IMR-90 (cell line): ENCODE measurements at regions not wholly inside any gene's neighbourhood (a gene's known extent, or its start where the extent isn't known, plus 50 kb on each side); places are given as distances from the start of the nearest gene placed in this dataset.

ENCODE experiments used
- ATAC-seq: fragments of 200-7000 bp; cut with Tn5 transposase; 2 replicates; pipeline ENCODE4 v1.9.1; 2020; ENCODE audit warnings: low read depth, mild to moderate bottlenecking, moderate library complexity
- BruUV-seq: library from RNA; stranded (reverse); fragments of 400-500 nt; replicated peaks from 2 replicates; lab custom pipeline; 2021; lab: Mats Ljungman, UMichigan
- CTCF ChIA-PET: fragments of 300-600 bp; formaldehyde crosslinking; extraction: SDS; loops from one replicate; lab custom pipeline; 2021; ENCODE audit warnings: antibody characterized with exemption; lab: Yijun Ruan, JAX
- POLR2A ChIA-PET: fragments of 300-600 bp; sonication (Branson Sonifier 250); formaldehyde crosslinking; loops from one replicate; lab custom pipeline; 2022; ENCODE audit warnings: antibody characterized with exemption; ENCODE audit not compliant: unreplicated experiment; lab: Charles Lee
- DNase-seq: peaks from one replicate; pipeline ENCODE4 v3.0.0; 2013
- H2AFZ ChIP-seq: replicated peaks from 2 replicates; pipeline ENCODE3; 2013; ENCODE audit warnings: low read length, mild to moderate bottlenecking; ENCODE audit not compliant: poor library complexity
- H2AK5ac ChIP-seq: 2 replicates; pipeline ENCODE4 v1.6.1; 2013; ENCODE audit warnings: low read depth, low read length, inconsistent platforms
- H2AK9ac ChIP-seq: replicated peaks from 2 replicates; pipeline ENCODE3; 2013; ENCODE audit warnings: mild to moderate bottlenecking, low read depth, low read length, moderate library complexity; ENCODE audit not compliant: poor library complexity
- H2BK120ac ChIP-seq: 2 replicates; pipeline ENCODE4 v1.6.1; 2013; ENCODE audit warnings: low read depth, low read length, inconsistent platforms
- H2BK15ac ChIP-seq: 3 replicates; pipeline ENCODE4 v1.6.1; 2013; ENCODE audit warnings: low read depth, low read length, inconsistent platforms
- H2BK20ac ChIP-seq: 2 replicates; pipeline ENCODE4 v1.6.1; 2013; ENCODE audit warnings: low read depth, mild to moderate bottlenecking, inconsistent platforms, low read length, moderate library complexity
- H2BK5ac ChIP-seq: 2 replicates; pipeline ENCODE4 v1.6.1; 2013; ENCODE audit warnings: mild to moderate bottlenecking, low read depth, low read length, inconsistent platforms; ENCODE audit not compliant: poor library complexity, severe bottlenecking
- H3K14ac ChIP-seq: replicated peaks from 2 replicates; pipeline ENCODE4 v1.6.1; 2013; ENCODE audit warnings: low read depth, low read length, inconsistent platforms
- H3K18ac ChIP-seq: 2 replicates; pipeline ENCODE4 v1.6.1; 2013; ENCODE audit warnings: low read depth, low read length, control low read depth
- H3K23ac ChIP-seq: 2 replicates; pipeline ENCODE4 v1.6.1; 2013; ENCODE audit warnings: low read depth, low read length, inconsistent platforms
- H3K27ac ChIP-seq: 2 replicates; pipeline ENCODE4 v1.5.1; 2013; ENCODE audit warnings: mild to moderate bottlenecking, control low read depth, low read length; ENCODE audit not compliant: insufficient read depth
- H3K27me3 ChIP-seq: 2 replicates; pipeline ENCODE4 v1.6.1; 2013; ENCODE audit warnings: low read length; ENCODE audit not compliant: control insufficient read depth, insufficient read depth
- H3K36me3 ChIP-seq: 2 replicates; pipeline ENCODE4 v1.6.1; 2013; ENCODE audit warnings: low read length, mixed read lengths; ENCODE audit not compliant: control insufficient read depth, insufficient read depth
- H3K4ac ChIP-seq: 2 replicates; pipeline ENCODE4 v1.6.1; 2013; ENCODE audit warnings: low read depth, low read length, inconsistent platforms
- H3K4me1 ChIP-seq: 2 replicates; pipeline ENCODE4 v1.6.1; 2013; ENCODE audit warnings: low read length, mixed read lengths; ENCODE audit not compliant: control insufficient read depth, insufficient read depth
- H3K4me2 ChIP-seq: 2 replicates; pipeline ENCODE4 v1.6.1; 2013; ENCODE audit warnings: low read depth, mild to moderate bottlenecking, control low read depth, low read length, moderate library complexity
- H3K4me3 ChIP-seq: 2 replicates; pipeline ENCODE4 v1.5.1; 2013; ENCODE audit warnings: low read depth, mild to moderate bottlenecking, control low read depth, low read length, moderate library complexity; ENCODE audit not compliant: insufficient read depth
- H3K56ac ChIP-seq: 2 replicates; pipeline ENCODE4 v1.6.1; 2013; ENCODE audit warnings: low read length, inconsistent platforms; ENCODE audit not compliant: insufficient read depth; ENCODE audit errors: extremely low read depth
- H3K79me1 ChIP-seq, 2 experiments: 2 replicates each; pipeline ENCODE4 v1.6.1; 2013; ENCODE audit warnings: low read length in 2 of 2, inconsistent platforms in 1 of 2, low read depth in 1 of 2
- H3K9ac ChIP-seq: 2 replicates; pipeline ENCODE4 v1.6.1; 2013; ENCODE audit warnings: low read depth, low read length, control low read depth
- H3K9me1 ChIP-seq: 2 replicates; pipeline ENCODE4 v1.6.1; 2013; ENCODE audit warnings: low read length, inconsistent platforms; ENCODE audit not compliant: insufficient read depth
- H3K9me3 ChIP-seq: 2 replicates; pipeline ENCODE4 v1.6.1; 2013; ENCODE audit warnings: low read length; ENCODE audit not compliant: control insufficient read depth, insufficient read depth
- H4K20me1 ChIP-seq: 2 replicates; pipeline ENCODE4 v1.6.1; 2013; ENCODE audit warnings: low read length, inconsistent platforms; ENCODE audit not compliant: insufficient read depth
- H4K5ac ChIP-seq: 2 replicates; pipeline ENCODE4 v1.6.1; 2013; ENCODE audit warnings: mild to moderate bottlenecking, low read depth, low read length, control low read depth
- H4K8ac ChIP-seq, 2 experiments: 2 replicates each; pipeline ENCODE4 v1.6.1; 2013; ENCODE audit warnings: low read depth in 2 of 2, low read length in 2 of 2, control low read depth in 1 of 2, inconsistent platforms in 1 of 2
- H4K91ac ChIP-seq: 2 replicates; pipeline ENCODE4 v1.6.1; 2013; ENCODE audit warnings: low read depth, low read length, inconsistent platforms; ENCODE audit not compliant: insufficient read depth
- CEBPB ChIP-seq: IDR thresholded peaks from 2 replicates; pipeline ENCODE4 v1.6.1; 2012; ENCODE audit warnings: low read depth, low read length, improper control_type of control experiment
- FOS ChIP-seq: fragments of 150-350 bp; IDR thresholded peaks from 2 replicates; pipeline ENCODE4 v1.6.1; 2016; ENCODE audit warnings: low read depth, low read length
- MAZ ChIP-seq: IDR thresholded peaks from 2 replicates; pipeline ENCODE4 v1.6.1; 2012; ENCODE audit warnings: low read depth, mild to moderate bottlenecking, low read length, improper control_type of control experiment, moderate library complexity, borderline replicate concordance
- MXI1 ChIP-seq: IDR thresholded peaks from 2 replicates; pipeline ENCODE4 v1.6.1; 2012; ENCODE audit warnings: low read depth, mild to moderate bottlenecking, low read length, moderate library complexity, borderline replicate concordance
- POLR2A ChIP-seq: IDR thresholded peaks from 2 replicates; pipeline ENCODE4 v1.6.1; 2012; ENCODE audit warnings: mild to moderate bottlenecking, low read depth, low read length
- RCOR1 ChIP-seq: IDR thresholded peaks from 2 replicates; pipeline ENCODE4 v1.6.1; 2012; ENCODE audit warnings: mild to moderate bottlenecking, low read length, improper control_type of control experiment; ENCODE audit not compliant: insufficient replicate concordance
- SMC3 ChIP-seq: fragments of 150-350 bp; IDR thresholded peaks from 2 replicates; pipeline ENCODE4 v1.6.1; 2016; ENCODE audit warnings: low read depth, mild to moderate bottlenecking, antibody characterized with exemption, low read length, moderate library complexity
- WGBS, 2 experiments: methylation state at CpG; one replicate each; pipeline versions ENCODE4 v1.1.5 to v1.1.7; 2013; ENCODE audit warnings: missing lambda C conversion rate in 2 of 2; ENCODE audit not compliant: insufficient read length in 1 of 2; ENCODE audit errors: extremely low coverage in 2 of 2; 5-methylcytosine and 5-hydroxymethylcytosine counted together
- dilution Hi-C: fragments of 300-500 bp; cut with HindIII; formaldehyde crosslinking; loops from one replicate; pipeline ENCODE4 v1.14.3; 2018; ENCODE audit warnings: low sequenced_read_pairs; ENCODE audit not compliant: unreplicated experiment
- in situ Hi-C: fragments of 300-500 bp; cut with MboI; formaldehyde crosslinking; loops from 3 replicates; pipeline ENCODE4 v1.14.3; 2019; ENCODE audit warnings: low sequenced_read_pairs, inconsistent platforms, mixed read lengths
- intact Hi-C: fragments of 100-400 bp; cut with micrococcal nuclease; formaldehyde crosslinking; loops from 2 replicates; pipeline ENCODE4 v1.10.0; 2022
- TF ChIP-seq, protein P1 (sequence below): conservative IDR thresholded peaks from 2 replicates; pipeline ENCODE4 v1.5.1; 2012; ENCODE audit warnings: mild to moderate bottlenecking, low read depth, low read length, improper control_type of control experiment
- TF ChIP-seq, protein P2 (sequence below): fragments of 150-350 bp; IDR thresholded peaks from 2 replicates; pipeline ENCODE4 v1.6.1; 2016; ENCODE audit warnings: low read depth, mild to moderate bottlenecking, low read length, moderate library complexity, borderline replicate concordance

DNA sequence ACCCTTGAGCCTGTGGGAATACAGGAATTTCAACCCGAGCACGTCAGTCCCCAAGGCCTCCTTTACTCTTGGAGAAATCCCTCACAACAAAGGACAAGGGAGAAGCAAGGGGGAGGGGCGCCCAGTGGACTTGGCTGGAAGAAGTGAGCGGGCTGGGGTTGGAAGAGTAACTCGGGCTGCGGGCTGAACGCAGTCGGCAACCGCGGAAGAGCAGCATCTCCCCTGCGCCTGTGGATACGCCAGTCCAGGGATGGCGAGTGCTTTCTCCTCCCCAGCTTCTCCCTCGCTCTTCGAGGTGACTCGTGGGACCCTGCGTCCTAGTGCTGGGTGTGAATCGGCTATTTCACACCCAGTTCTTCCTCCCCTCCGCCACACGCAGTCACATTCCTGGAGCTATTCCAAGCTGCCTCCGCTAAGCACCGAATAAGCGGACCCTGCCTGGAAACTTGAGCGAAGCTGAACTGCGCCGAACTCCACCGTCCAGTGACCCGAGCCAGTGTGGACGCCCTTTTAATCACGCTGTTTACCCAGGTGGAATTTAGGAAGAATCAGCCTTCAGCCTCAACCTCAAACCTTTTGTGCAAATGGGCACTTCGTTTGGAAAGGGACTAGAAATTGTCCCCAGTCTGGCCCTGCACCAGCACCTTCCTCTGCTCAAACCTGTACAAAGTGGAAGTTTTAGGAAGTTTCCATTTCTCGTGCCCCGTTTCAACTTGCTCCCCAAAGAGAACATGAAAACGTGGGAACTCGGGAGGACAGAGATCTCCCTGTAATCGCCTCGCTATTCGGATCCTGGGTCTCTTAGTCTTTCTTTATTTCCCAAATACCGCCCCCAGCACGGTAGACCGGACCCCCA, 64.3 kb upstream of the WDR17 start:
- Histone ChIP-seq H3K27me3 (peaks cover 20% of the 10 kb centered on the region), H2AK5ac (no peak overlapping the region), H4K5ac (no peak overlapping the region), H3K9me3 (no peaks in the 10 kb centered on the region), H3K9ac (peak overlapping the region; percentile 51; the same call in 1 of the 2 replicates), H3K4me2 (peak overlapping the region; percentile 99), H3K4me3 (peak overlapping the region; percentile 36), H3K4ac (no peak overlapping the region), H4K8ac (no peak overlapping the region), H2BK120ac (no peak overlapping the region), H2AFZ (peak overlapping the region; percentile 87), H3K18ac (no peak overlapping the region), H4K20me1 (no peaks in the 10 kb centered on the region), H2BK15ac (no peak overlapping the region), H2BK5ac (no peak overlapping the region), H3K27ac (no peak overlapping the region), H4K91ac (no peak overlapping the region), H3K14ac (no peak overlapping the region), H3K36me3 (no peaks in the 10 kb centered on the region), H3K23ac (0 out of 2 replicates have a peak overlapping the region, but pooled peaks have one; percentile 8), H2AK9ac (peak overlapping the region; percentile 75), H2BK20ac (no peak overlapping the region), H3K9me1 (no peaks in the 10 kb centered on the region), H3K4me1 (no peaks in the 10 kb centered on the region; the same call in 1 of the 2 replicates), H3K79me1 (no peaks in the 10 kb centered on the region), H3K56ac (no peak overlapping the region)
- ATAC-seq: peak; percentile 65
- no TSS peak for BruUV-seq
- DNase-seq: peak; percentile 0
- intact Hi-C loops: no loop called here
- no peak for TF ChIP-seq RCOR1
- no peak for TF ChIP-seq POLR2A
- TF ChIP-seq, protein P1, sequence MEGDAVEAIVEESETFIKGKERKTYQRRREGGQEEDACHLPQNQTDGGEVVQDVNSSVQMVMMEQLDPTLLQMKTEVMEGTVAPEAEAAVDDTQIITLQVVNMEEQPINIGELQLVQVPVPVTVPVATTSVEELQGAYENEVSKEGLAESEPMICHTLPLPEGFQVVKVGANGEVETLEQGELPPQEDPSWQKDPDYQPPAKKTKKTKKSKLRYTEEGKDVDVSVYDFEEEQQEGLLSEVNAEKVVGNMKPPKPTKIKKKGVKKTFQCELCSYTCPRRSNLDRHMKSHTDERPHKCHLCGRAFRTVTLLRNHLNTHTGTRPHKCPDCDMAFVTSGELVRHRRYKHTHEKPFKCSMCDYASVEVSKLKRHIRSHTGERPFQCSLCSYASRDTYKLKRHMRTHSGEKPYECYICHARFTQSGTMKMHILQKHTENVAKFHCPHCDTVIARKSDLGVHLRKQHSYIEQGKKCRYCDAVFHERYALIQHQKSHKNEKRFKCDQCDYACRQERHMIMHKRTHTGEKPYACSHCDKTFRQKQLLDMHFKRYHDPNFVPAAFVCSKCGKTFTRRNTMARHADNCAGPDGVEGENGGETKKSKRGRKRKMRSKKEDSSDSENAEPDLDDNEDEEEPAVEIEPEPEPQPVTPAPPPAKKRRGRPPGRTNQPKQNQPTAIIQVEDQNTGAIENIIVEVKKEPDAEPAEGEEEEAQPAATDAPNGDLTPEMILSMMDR: no peak
- no peak for TF ChIP-seq CEBPB
- TF ChIP-seq SMC3: no peak
- no peak for TF ChIP-seq MXI1
- no peak for TF ChIP-seq FOS
- TF ChIP-seq, protein P2, sequence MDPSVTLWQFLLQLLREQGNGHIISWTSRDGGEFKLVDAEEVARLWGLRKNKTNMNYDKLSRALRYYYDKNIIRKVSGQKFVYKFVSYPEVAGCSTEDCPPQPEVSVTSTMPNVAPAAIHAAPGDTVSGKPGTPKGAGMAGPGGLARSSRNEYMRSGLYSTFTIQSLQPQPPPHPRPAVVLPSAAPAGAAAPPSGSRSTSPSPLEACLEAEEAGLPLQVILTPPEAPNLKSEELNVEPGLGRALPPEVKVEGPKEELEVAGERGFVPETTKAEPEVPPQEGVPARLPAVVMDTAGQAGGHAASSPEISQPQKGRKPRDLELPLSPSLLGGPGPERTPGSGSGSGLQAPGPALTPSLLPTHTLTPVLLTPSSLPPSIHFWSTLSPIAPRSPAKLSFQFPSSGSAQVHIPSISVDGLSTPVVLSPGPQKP: no peak
- no peak for TF ChIP-seq MAZ
- dilution Hi-C loops: no loop called here
- POLR2A ChIA-PET: no interaction called here
- WGBS, 2 experiments: 5% methylated on average over 13 of the region's 41 CpGs; no CpG with 5 or more reads in 1 of the 2 experiments
- CTCF ChIA-PET: interaction anchor here (1.6 kb wide), 1 partner anchor 13 kb away, joined by 5 read pairs; no protein-coding TSS in a partner anchor
- in situ Hi-C loops: no loop called here
